ENCODE measurements at regions not wholly inside any gene's neighbourhood (a gene's known extent, or its start where the extent isn't known, plus 50 kb on each side); places are given as distances from the start of the nearest gene placed in this dataset.
"Not testable (repeated sequence)": the region's sequence is repeated elsewhere in the genome, so short reads cannot be mapped to it uniquely, and the experiment has no call there.

GRCh38 chr1:168826269-168826668, 97.3 kb upstream of the DPT start:
- no peak for FAIRE-seq

GRCh38 chr1:168827557-168827956, 98.6 kb upstream of the DPT start:
- FAIRE-seq, result no peak

GRCh38 chr1:168829876-168830275, 100.9 kb upstream of the DPT start:
- no peak for FAIRE-seq

DNA sequence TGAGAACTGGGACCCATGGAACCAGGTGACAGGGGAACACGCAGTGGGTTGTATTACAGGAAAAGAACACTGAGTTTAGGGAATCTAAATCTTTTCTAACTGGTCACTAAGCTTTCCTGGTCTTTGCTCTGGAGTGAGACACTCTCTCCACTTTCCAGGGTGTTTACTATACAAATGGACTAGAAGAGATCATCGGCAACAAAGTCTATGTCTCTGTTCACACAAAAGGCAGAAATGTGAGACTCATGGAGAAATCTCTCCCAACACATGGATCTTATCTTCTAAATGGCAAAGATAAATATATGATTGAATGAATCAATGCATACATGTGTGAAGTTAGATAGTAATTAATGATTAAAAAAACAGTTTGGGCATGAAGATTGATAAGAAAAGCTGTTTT, 101.6 kb upstream of the DPT start:
- FAIRE-seq, result no peak

GRCh38 chr1:168832661-168833060, 103.7 kb upstream of the DPT start:
- no peak for FAIRE-seq

GRCh38 chr1:168833362-168833761, 104.4 kb upstream of the DPT start:
- FAIRE-seq, result no peak

DNA sequence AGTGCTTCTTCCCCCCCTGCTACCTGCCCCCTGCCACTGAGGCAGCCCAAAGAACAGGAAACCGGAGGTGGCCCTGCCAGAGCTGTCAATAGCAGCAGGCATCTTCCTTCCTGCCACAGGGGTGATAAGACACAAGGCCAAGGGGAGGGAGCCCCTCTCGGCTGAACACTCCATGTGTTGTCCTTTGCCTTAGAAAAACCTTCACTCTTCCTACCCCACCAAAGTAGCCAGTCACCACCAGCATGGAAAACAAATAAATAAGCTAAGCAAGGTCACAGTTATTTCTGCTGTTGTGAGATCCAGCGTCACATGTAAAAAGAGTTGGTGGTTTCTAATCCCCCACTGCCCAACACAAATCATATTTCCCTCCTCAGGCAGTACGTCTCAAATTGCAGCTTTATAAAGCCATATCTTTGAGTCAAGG, 104.8 kb upstream of the DPT start:
- no peak for FAIRE-seq

- no peak for FAIRE-seq
Observed at GRCh38 chr1:168834225-168834872, 105.3 kb upstream of the DPT start.

DNA sequence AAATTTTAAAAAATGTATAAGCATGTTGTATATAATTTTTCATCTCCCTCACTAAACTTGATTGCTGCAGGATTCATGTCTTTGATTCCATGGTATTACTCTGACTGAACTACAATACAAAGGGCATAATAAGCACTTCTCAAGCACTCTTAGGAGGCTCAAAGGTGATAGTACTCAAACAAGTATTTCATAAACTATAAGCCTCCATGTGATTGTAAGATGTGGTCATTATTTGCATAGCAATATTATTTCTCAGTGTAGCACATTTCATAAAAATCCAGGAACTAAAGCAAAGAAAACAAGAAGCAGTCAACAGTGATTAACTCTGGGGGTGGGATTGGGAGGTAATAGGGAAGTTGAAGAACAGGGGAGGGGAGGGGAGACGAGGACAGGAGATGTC, 106.2 kb upstream of the DPT start:
- FAIRE-seq, result no peak

DNA sequence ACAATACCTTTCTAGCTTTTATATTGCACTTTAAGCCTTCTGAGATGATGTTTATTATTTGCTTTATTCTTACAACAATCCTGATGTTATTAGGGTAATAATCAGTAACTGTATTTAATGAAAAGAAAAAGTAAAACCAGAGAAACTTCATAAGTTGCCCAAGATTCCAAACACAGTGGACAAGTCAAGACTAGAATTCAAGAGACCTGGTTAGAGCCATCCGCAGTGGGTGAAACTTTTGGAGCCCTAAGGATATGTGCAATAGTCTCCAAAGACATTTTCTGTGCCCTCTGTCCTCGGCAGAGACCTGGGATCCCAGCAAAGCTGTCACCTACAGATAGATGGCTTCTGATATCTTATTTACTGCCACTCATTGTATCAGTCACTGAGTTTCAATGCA, 106.8 kb upstream of the DPT start:
- no peak for FAIRE-seq

GRCh38 chr1:168836469-168836868, 107.5 kb upstream of the DPT start:
- no peak for FAIRE-seq

GRCh38 chr1:168837230-168837629, 108.2 kb upstream of the DPT start:
- FAIRE-seq, result not testable (repeated sequence)

DNA sequence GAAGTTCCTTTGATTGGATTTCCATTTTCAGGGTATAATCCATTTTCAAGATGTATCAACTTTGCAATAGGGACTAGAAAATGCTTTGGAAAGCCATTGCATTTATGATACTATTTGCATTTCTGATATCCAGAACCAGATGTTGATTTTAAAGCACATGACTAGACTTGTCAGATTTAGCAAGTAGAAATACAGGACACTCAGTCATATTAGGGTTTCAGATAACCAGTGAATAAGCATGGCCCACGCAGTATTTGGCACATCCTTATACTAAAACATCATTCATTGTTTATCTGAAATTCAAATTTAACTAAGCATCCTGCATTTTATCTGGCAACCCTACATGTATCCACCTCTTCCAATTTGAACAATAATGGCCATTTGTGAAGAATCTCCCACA, 113.3 kb upstream of the DPT start:
- FAIRE-seq, result no peak

- FAIRE-seq, result no peak
Observed at GRCh38 chr1:168842916-168843315, 113.9 kb upstream of the DPT start.

GRCh38 chr1:168843401-168843800, 114.4 kb upstream of the DPT start:
- FAIRE-seq, result no peak

DNA sequence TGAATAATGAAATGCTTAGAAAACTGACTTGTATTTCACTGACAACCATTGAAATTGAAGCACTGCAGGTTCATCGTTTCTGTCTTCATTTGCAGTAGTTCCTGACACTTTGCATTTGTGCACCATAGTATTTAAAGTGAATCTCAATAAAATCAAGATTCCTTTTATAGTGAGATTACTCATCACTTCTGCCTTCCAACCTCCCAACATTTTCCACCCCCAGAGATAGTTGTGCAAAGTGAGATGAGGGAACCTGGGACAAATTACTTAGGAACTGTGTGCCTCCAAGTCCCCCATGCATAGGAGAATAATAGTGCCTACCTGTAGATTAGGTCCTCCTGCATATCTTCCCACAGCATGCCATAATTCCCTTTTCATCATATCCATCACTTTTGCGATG, 114.9 kb upstream of the DPT start:
- no peak for FAIRE-seq

DNA sequence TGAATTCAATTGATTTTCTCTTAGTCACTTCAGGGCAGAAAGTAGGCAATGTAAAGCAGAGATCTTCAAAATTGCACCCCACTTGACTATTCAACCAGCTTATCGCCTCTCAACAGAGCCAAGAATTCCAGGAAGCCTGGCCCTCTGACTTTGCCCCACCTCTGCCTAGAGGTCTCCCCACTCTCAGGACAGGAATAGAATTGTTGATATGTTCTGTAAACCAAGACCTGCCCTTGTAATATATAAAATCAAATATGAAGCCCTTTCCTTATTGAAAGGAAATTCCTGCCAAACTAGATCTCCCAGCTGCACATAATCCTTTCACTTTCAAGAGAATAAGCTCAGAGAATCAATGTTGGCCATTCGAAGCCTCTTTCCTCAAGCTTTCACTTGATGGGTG, 116.1 kb upstream of the DPT start:
- FAIRE-seq, result no peak

DNA sequence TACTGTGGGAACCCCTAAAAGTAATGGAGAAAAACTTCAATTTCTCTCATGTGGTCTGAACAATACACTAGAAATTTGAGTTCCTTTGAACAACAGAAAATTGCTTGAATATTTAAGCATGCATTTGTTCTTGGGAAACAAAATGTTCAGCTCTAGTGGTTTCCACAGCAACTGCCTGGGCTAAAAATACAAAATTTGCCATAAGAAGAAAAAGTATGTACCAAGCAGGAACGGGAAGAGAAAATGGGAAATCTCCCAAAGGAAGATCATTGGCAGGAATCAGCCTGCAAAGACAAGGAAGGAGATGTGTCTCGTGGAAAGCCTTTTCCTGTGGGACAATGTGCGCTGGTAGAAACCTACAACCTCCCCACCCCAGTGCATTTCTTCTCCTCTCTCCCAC, 119.0 kb upstream of the DPT start:
- FAIRE-seq, result no peak

DNA sequence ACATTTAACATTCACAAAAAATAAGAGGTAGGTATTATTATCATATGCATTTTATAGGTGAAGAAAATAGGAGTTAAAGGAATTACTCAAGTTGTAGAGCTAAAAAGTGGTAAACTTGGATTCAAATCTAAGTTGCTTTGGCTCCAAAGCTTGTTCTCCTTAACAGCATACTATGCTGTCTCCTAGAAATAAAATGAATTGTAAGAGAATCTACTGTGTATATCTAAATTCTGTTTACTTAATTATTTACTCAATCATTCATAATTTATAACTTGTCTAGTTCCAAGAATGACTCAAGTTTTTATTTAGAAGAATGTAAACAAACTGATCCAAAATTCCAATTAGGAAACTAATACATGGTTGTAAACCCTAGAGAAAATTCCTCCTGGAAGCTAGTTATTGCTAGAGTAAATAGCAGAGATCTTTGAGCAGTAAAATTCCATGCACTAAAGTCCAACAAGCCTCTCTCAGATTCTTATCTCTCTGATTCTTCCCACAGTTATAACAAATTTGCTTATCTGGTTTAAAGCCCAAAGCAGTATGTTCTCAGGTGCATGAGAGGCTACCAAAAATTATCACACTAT, 132.5 kb upstream of the DPT start:
- no peak for FAIRE-seq

- no peak for FAIRE-seq
Observed at GRCh38 chr1:168863772-168864171, 134.8 kb upstream of the DPT start.

DNA sequence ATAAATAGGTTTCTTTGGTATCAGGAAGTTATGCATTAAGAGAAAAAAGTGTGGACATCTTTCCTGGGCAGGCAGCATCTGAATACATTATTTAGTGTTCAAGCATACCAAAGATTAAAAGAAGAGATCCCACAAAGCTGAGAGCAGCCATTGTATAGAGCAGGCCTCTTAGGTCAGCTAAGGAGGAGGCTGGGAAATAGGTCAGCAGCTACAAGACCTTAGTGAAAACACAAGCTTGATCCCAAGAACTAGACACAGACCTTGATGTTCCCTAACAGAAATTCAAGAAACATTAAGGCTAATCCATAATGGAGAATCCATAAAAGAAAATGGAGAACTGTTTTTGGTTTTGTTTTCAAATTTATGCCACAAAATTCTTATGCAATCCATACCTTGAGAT, 135.3 kb upstream of the DPT start:
- FAIRE-seq, result no peak

DNA sequence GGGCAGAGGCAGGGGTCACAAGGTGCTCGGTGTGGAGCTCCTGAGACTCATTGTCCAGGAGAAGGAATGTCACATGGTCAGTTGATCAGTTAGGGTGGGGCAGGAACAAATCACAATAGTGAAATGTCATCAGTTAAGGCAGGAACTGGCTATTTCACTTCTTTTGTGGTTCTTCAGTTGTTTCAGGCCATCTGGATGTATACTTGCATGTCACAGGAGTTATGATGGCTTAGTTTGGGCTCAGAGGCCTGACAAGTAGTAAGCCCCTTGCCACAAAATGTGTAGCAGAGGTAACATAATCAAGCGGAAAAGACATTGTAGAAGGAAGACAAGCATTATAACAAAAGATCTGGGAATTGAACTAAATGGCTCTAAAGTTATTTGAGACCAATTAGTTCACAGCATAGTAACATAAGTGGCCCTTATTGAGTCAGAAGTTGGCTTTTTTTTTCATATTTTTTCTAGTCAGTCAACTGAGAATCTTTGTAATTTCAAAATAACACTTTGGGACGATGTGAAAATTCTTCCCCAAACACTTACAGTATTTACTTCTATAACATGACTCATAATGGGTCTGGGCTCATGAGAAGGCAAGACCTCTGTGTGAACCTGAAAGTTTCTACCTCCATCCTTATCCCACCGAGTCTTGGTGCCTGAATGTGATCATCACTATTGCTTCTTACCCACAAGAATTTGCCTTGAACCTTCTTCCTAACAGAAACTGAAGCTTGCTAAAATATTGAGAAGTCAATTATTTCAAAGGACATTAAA, 137.0 kb upstream of the DPT start:
- FAIRE-seq, result no peak

- no peak for FAIRE-seq
Observed at GRCh38 chr1:168867941-168868634, 139.1 kb upstream of the DPT start.

- FAIRE-seq, result no peak
Observed at GRCh38 chr1:168871531-168871930, 142.5 kb upstream of the DPT start.

All from colon (tissue), 2 donors.